ENCODE measurements at regions not wholly inside any gene's neighbourhood (a gene's known extent, or its start where the extent isn't known, plus 50 kb on each side); places are given as distances from the start of the nearest gene placed in this dataset.

GRCh38 chr10:58003945-58004344 lies 263.7 kb downstream of the IPMK start:
- H3K4me3 Mint-ChIP-seq, result no peak overlapping the region
- no peak for ATAC-seq
- peaks cover 21% of the 10 kb centered on the region for H3K4me1 Mint-ChIP-seq

More at GRCh38 chr10:58003945-58004344, 263.7 kb downstream of the IPMK start:
- Histone ChIP-seq H3K27ac (ENCODE audit: low read depth) (no peak overlapping the region), H4K20me1 (replicated peaks; ENCODE audit: insufficient read depth) (no peaks in the 10 kb centered on the region), H3F3A (replicated peaks; ENCODE audit: low read depth) (no peaks in the 10 kb centered on the region), H3K4me3 (no peak overlapping the region), H3K4me2 (no peak overlapping the region), H2AFZ (0 out of 2 replicates have a peak overlapping the region, but pooled peaks have one; percentile 4), H3K4me1 (ENCODE audit: insufficient read depth) (peaks cover 7% of the 10 kb centered on the region), H3K9me2 (ENCODE audit: insufficient read depth) (no peaks in the 10 kb centered on the region), H3K27me3 (ENCODE audit: insufficient read depth) (no peaks in the 10 kb centered on the region), H3K36me3 (ENCODE audit: insufficient read depth) (no peaks in the 10 kb centered on the region), H3K79me2 (replicated peaks; ENCODE audit: insufficient read depth) (no peaks in the 10 kb centered on the region)
- no peak overlapping the region for H3K27ac Mint-ChIP-seq
- no peaks in the 10 kb centered on the region for H3K9me3 Mint-ChIP-seq
- peaks cover 2% of the 10 kb centered on the region for H3K27me3 Mint-ChIP-seq (ENCODE audit: insufficient read depth, low read depth, poor library complexity)
- DNase-seq (ENCODE audit: low spot score), result no peak
- no peaks in the 10 kb centered on the region for H3K36me3 Mint-ChIP-seq (ENCODE audit: low read depth)
- TF ChIP-seq CREB1 (CRISPR knock-in tag; IDR thresholded peaks at IDR 0.05; ENCODE audit: low read depth), result no peak
- TF ChIP-seq NANOG (IDR thresholded peaks at IDR 0.05; ENCODE audit: borderline replicate concordance), result no peak
- TF ChIP-seq REST (IDR thresholded peaks at IDR 0.05; ENCODE audit: unreplicated experiment), result no peak
- no peak for TF ChIP-seq ZNF462 (CRISPR knock-in tag; IDR thresholded peaks at IDR 0.05)
- no peak for TF ChIP-seq CTCF (conservative IDR thresholded peaks at IDR 0.05; ENCODE audit: low read depth in 2 of 2)
- TF ChIP-seq ZNF114 (CRISPR knock-in tag; IDR thresholded peaks at IDR 0.05), result no peak
- TF ChIP-seq STAT1 (IDR thresholded peaks at IDR 0.05; ENCODE audit: unreplicated experiment), result no peak
